Astrocyte (in vitro differentiated cells and primary cell): ENCODE measurements at regions not wholly inside any gene's neighbourhood (a gene's known extent, or its start where the extent isn't known, plus 50 kb on each side); places are given as distances from the start of the nearest gene placed in this dataset.

ENCODE experiments used
- EZH2 ChIP-seq: IDR thresholded peaks from 2 replicates; pipeline ENCODE4 v1.6.1; 2012; ENCODE audit warnings: mild to moderate bottlenecking, low read length, inconsistent platforms; ENCODE audit not compliant: insufficient read depth
- TF ChIP-seq, protein P1 (sequence below): IDR thresholded peaks from 2 replicates; pipeline ENCODE4 v1.5.1; 2011; ENCODE audit warnings: low read depth, mild to moderate bottlenecking, inconsistent platforms, low read length, moderate library complexity; ENCODE audit not compliant: insufficient read depth

DNA sequence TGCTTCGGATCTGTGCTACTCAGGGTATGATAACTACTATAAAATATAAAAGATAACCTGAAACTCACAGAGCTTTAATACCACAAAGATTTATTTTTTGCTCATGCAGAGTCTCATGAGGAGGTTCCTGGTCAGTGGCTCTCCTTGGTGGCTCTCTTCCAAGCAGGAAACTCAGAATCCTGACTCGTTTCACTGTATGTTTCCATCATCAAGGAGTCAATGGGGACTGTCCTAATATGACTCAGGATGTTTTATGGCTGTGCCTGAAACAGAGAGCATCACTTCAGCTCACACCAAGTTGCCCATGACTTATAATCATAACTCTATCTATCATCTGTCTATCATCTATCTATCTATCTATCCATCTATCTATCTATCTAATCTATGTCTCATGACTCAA lies 620.8 kb upstream of the NR3C2 start:
- TF ChIP-seq, protein P1, sequence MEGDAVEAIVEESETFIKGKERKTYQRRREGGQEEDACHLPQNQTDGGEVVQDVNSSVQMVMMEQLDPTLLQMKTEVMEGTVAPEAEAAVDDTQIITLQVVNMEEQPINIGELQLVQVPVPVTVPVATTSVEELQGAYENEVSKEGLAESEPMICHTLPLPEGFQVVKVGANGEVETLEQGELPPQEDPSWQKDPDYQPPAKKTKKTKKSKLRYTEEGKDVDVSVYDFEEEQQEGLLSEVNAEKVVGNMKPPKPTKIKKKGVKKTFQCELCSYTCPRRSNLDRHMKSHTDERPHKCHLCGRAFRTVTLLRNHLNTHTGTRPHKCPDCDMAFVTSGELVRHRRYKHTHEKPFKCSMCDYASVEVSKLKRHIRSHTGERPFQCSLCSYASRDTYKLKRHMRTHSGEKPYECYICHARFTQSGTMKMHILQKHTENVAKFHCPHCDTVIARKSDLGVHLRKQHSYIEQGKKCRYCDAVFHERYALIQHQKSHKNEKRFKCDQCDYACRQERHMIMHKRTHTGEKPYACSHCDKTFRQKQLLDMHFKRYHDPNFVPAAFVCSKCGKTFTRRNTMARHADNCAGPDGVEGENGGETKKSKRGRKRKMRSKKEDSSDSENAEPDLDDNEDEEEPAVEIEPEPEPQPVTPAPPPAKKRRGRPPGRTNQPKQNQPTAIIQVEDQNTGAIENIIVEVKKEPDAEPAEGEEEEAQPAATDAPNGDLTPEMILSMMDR: no peak
- TF ChIP-seq EZH2: no peak
